ENCODE measurements at regions not wholly inside any gene's neighbourhood (a gene's known extent, or its start where the extent isn't known, plus 50 kb on each side); places are given as distances from the start of the nearest gene placed in this dataset.

GRCh38 chr4:45063696-45064095 lies 337.3 kb upstream of the GNPDA2 start:
- peak; percentile 85 for TF ChIP-seq TCF4 (CRISPR knock-in tag; IDR thresholded peaks at IDR 0.05; ENCODE audit: borderline replicate concordance)
- TF ChIP-seq, protein P1, sequence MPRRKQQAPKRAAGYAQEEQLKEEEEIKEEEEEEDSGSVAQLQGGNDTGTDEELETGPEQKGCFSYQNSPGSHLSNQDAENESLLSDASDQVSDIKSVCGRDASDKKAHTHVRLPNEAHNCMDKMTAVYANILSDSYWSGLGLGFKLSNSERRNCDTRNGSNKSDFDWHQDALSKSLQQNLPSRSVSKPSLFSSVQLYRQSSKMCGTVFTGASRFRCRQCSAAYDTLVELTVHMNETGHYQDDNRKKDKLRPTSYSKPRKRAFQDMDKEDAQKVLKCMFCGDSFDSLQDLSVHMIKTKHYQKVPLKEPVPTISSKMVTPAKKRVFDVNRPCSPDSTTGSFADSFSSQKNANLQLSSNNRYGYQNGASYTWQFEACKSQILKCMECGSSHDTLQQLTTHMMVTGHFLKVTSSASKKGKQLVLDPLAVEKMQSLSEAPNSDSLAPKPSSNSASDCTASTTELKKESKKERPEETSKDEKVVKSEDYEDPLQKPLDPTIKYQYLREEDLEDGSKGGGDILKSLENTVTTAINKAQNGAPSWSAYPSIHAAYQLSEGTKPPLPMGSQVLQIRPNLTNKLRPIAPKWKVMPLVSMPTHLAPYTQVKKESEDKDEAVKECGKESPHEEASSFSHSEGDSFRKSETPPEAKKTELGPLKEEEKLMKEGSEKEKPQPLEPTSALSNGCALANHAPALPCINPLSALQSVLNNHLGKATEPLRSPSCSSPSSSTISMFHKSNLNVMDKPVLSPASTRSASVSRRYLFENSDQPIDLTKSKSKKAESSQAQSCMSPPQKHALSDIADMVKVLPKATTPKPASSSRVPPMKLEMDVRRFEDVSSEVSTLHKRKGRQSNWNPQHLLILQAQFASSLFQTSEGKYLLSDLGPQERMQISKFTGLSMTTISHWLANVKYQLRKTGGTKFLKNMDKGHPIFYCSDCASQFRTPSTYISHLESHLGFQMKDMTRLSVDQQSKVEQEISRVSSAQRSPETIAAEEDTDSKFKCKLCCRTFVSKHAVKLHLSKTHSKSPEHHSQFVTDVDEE (CRISPR knock-in tag; IDR thresholded peaks at IDR 0.05): peak; percentile 90; the same call in 1 of the 2 replicates
- TF ChIP-seq, protein P2, sequence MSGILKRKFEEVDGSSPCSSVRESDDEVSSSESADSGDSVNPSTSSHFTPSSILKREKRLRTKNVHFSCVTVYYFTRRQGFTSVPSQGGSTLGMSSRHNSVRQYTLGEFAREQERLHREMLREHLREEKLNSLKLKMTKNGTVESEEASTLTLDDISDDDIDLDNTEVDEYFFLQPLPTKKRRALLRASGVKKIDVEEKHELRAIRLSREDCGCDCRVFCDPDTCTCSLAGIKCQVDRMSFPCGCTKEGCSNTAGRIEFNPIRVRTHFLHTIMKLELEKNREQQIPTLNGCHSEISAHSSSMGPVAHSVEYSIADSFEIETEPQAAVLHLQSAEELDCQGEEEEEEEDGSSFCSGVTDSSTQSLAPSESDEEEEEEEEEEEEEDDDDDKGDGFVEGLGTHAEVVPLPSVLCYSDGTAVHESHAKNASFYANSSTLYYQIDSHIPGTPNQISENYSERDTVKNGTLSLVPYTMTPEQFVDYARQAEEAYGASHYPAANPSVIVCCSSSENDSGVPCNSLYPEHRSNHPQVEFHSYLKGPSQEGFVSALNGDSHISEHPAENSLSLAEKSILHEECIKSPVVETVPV (CRISPR knock-in tag; IDR thresholded peaks at IDR 0.05): no peak
- no peak for ATAC-seq

DNA sequence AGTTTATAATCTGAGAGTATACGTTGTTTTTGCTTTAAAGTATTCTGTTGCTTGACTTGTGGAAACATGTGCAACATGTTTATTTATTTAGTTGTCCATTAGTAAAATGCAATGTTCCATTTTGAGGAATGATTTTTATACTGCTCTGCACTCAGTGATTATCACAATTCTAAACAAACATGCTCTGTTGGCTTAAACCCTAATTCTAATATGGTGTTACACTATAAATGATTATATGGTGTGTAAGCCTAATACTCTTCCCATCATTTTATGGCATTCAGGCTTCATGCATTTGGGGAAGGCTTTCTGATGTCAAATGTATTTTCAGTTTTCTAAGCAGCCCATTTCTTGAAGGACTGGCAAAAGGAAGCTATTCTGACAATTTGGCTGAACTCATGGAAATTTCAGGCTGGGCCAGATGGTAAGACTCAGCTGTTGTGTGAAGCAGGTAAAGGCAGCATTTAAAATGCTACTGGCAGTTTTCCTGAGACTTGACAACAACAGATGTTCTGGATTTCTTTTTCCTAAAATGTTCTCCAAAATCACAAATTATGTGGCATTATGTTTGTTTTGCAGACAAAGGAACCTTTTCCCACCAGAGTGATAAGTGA lies 336.7 kb upstream of the GNPDA2 start:
- no peak for ATAC-seq
- TF ChIP-seq PATZ1 (CRISPR knock-in tag; IDR thresholded peaks at IDR 0.05; ENCODE audit: borderline replicate concordance): no peak
- no peak for TF ChIP-seq BACH2 (CRISPR knock-in tag; IDR thresholded peaks at IDR 0.05; ENCODE audit: borderline replicate concordance)
- TF ChIP-seq ZFP30 (CRISPR knock-in tag; IDR thresholded peaks at IDR 0.05): no peak
- no peak for TF ChIP-seq ZNF8 (CRISPR knock-in tag; IDR thresholded peaks at IDR 0.05)
- TF ChIP-seq POU6F1 (CRISPR knock-in tag; IDR thresholded peaks at IDR 0.05; ENCODE audit: borderline replicate concordance, low read depth): no peak
- TF ChIP-seq TOX (CRISPR knock-in tag; IDR thresholded peaks at IDR 0.05; ENCODE audit: borderline replicate concordance): no peak
- TF ChIP-seq ZNF70 (CRISPR knock-in tag; IDR thresholded peaks at IDR 0.05): no peak
- no peak for TF ChIP-seq RARB (CRISPR knock-in tag; IDR thresholded peaks at IDR 0.05)
- no peak for TF ChIP-seq PPARA (CRISPR knock-in tag; IDR thresholded peaks at IDR 0.05; ENCODE audit: borderline replicate concordance)
- TF ChIP-seq ISL1 (CRISPR knock-in tag; IDR thresholded peaks at IDR 0.05): no peak
- TF ChIP-seq GLIS3 (CRISPR knock-in tag; IDR thresholded peaks at IDR 0.05): no peak
- no peak for TF ChIP-seq ZFP3 (CRISPR knock-in tag; IDR thresholded peaks at IDR 0.05)
- TF ChIP-seq CSDC2 (CRISPR knock-in tag; IDR thresholded peaks at IDR 0.05): no peak
- TF ChIP-seq TCF4 (CRISPR knock-in tag; IDR thresholded peaks at IDR 0.05; ENCODE audit: borderline replicate concordance): no peak
- TF ChIP-seq, protein P3, sequence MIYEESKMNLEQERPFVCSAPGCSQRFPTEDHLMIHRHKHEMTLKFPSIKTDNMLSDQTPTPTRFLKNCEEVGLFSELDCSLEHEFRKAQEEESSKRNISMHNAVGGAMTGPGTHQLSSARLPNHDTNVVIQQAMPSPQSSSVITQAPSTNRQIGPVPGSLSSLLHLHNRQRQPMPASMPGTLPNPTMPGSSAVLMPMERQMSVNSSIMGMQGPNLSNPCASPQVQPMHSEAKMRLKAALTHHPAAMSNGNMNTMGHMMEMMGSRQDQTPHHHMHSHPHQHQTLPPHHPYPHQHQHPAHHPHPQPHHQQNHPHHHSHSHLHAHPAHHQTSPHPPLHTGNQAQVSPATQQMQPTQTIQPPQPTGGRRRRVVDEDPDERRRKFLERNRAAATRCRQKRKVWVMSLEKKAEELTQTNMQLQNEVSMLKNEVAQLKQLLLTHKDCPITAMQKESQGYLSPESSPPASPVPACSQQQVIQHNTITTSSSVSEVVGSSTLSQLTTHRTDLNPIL (CRISPR knock-in tag; IDR thresholded peaks at IDR 0.05; ENCODE audit: low read depth): no peak
- no peak for TF ChIP-seq ARNTL (CRISPR knock-in tag; IDR thresholded peaks at IDR 0.05; ENCODE audit: borderline replicate concordance, low read depth)

GRCh38 chr4:45043911-45044310 lies 317.6 kb upstream of the GNPDA2 start:
- no peak for ATAC-seq
- TF ChIP-seq ARNTL (CRISPR knock-in tag; IDR thresholded peaks at IDR 0.05; ENCODE audit: borderline replicate concordance, low read depth) (no peak), RARB (CRISPR knock-in tag; IDR thresholded peaks at IDR 0.05) (no peak), TOX (CRISPR knock-in tag; IDR thresholded peaks at IDR 0.05; ENCODE audit: borderline replicate concordance) (no peak), PATZ1 (CRISPR knock-in tag; IDR thresholded peaks at IDR 0.05; ENCODE audit: borderline replicate concordance) (no peak), ZFP30 (CRISPR knock-in tag; IDR thresholded peaks at IDR 0.05) (no peak), POU6F1 (CRISPR knock-in tag; IDR thresholded peaks at IDR 0.05; ENCODE audit: borderline replicate concordance, low read depth) (no peak), GLIS3 (CRISPR knock-in tag; IDR thresholded peaks at IDR 0.05) (no peak), CSDC2 (CRISPR knock-in tag; IDR thresholded peaks at IDR 0.05) (no peak), ZNF565 (CRISPR knock-in tag; conservative IDR thresholded peaks at IDR 0.05; ENCODE audit: low read depth) (no peak), ISL1 (CRISPR knock-in tag; IDR thresholded peaks at IDR 0.05) (no peak), ESRRG (CRISPR knock-in tag; IDR thresholded peaks at IDR 0.05) (no peak), ZC3H10 (CRISPR knock-in tag; IDR thresholded peaks at IDR 0.05) (no peak)
- TF ChIP-seq, protein P3 (CRISPR knock-in tag; IDR thresholded peaks at IDR 0.05; ENCODE audit: low read depth): no peak

Measured in SK-N-SH treated with all-trans-retinoic acid at 6 μM for 48 hours (cell line).